Activated T-cell treated with anti-CD3 and anti-CD28 coated beads, Interleukin-2, amount 50 U/mL, for 4 hours (primary cell): ENCODE measurements at regions not wholly inside any gene's neighbourhood (a gene's known extent, or its start where the extent isn't known, plus 50 kb on each side); places are given as distances from the start of the nearest gene placed in this dataset.

Experiments used
- ATAC-seq, 2 donors: fragments of 200-7000 bp; cut with Tn5 transposase; one replicate each; pipeline ENCODE4 v1.10.0; 2021
- DNase-seq: peaks from one replicate; pipeline ENCODE4 v3.0.0-alpha.2; 2020
- H3K27me3 Mint-ChIP-seq: one replicate; pipeline ENCODE4 v1.8.0; 2021; ENCODE audit warnings: low read depth, mixed read lengths
- H3K36me3 Mint-ChIP-seq: one replicate; pipeline ENCODE4 v1.8.0; 2022; ENCODE audit warnings: mixed read lengths; ENCODE audit not compliant: insufficient read depth
- H3K4me1 Mint-ChIP-seq: one replicate; pipeline ENCODE4 v1.8.0; 2021; ENCODE audit warnings: low read depth, mixed read lengths
- H3K4me3 Mint-ChIP-seq: one replicate; pipeline ENCODE4 v1.8.0; 2021; ENCODE audit warnings: mild to moderate bottlenecking, moderate library complexity, mixed read lengths
- H3K9me3 Mint-ChIP-seq: one replicate; pipeline ENCODE4 v1.8.0; 2021; ENCODE audit warnings: mixed read lengths

DNA sequence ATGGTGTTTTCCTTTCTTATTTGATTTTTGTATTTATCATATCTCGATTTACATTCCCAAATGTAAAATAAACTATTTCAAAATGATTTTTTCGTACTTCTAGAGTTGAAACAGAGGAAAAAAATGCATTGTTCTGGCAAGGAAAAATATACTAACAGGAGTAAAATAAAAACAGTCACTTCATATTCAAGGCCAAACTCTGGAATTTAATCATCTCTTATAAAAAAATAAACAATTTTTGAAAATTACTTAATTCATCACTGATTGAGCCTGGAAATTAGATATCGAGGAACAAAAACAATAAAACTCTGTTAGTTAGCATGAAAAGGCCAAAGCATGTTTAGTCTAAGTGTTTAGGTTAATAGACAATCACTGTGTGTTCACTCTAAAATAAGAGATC is 61.1 kb upstream of the PALM2AKAP2 start:
- no peaks in the 10 kb centered on the region for H3K9me3 Mint-ChIP-seq
- no peak overlapping the region for H3K4me3 Mint-ChIP-seq
- no peaks in the 10 kb centered on the region for H3K4me1 Mint-ChIP-seq
- H3K27me3 Mint-ChIP-seq = peaks cover 7% of the 10 kb centered on the region
- DNase-seq (no peak), ATAC-seq (no peak)
- no peaks in the 10 kb centered on the region for H3K36me3 Mint-ChIP-seq

DNA sequence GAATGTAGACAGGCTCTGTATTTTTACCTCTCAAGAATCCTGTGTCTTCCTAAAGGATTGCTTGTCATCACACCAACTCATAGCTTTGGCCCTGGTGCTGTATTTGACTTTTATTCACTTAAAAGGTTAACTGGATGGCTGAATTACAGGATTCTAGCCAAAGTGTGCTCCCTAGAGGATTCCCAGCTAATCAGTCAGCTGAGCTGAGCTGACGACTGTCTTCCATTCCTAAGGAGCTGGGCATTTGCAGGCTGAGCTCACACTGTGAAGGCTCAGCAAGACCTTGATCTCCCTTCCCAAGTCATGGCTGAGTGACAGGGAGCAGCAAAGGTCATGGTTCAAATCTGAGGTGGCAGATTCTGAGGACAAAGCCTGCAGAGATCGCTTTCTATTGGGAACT is 59.0 kb upstream of the PALM2AKAP2 start:
- Mint-ChIP-seq H3K4me3 (no peak overlapping the region), H3K9me3 (peaks cover 4% of the 10 kb centered on the region), H3K4me1 (no peaks in the 10 kb centered on the region), H3K27me3 (peaks cover 7% of the 10 kb centered on the region), H3K36me3 (no peaks in the 10 kb centered on the region)
- ATAC-seq (no peak), DNase-seq (no peak)

DNA sequence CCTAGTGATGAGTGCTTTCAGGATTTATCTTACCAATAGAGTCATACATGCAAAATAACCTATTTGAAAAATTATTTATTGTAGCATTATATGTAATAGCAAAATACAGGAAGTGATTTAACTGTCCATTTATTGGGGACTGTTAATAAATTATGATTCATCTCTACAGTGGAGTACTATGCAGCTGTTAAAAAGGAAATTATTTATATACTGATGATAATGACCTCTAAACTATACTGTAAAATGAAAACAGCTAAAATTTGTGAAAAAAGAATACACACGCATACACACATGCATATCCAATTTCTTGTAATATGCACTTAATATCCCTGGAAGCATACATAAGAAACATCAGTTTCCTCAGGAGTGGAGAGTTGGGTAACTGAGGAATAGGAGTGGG is 58.0 kb upstream of the PALM2AKAP2 start:
- Mint-ChIP-seq H3K4me3 (no peak overlapping the region), H3K27me3 (peaks cover 7% of the 10 kb centered on the region), H3K9me3 (peaks cover 4% of the 10 kb centered on the region), H3K4me1 (no peaks in the 10 kb centered on the region), H3K36me3 (no peaks in the 10 kb centered on the region)
- no peak for ATAC-seq
- no peak for DNase-seq

DNA sequence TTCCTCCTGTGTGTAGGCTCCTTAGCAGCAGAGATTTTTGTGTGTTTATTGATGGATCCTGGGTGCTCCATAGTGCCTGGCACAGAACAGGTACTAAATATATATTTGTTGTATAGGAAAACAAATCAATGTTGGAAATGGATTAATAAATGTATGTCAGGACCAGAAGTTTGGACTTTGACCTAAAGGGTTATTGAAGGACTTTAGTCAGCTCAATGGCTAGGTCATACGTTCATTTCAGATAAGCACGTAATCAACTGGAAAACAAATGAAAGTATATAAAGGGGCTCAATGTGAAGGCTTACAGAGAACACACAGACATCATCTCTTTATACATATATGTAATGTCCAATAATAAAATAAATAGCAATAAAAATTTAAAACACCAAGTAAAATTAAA is 56.2 kb upstream of the PALM2AKAP2 start:
- Mint-ChIP-seq H3K4me3 (no peak overlapping the region), H3K27me3 (peaks cover 7% of the 10 kb centered on the region), H3K4me1 (no peaks in the 10 kb centered on the region), H3K36me3 (no peaks in the 10 kb centered on the region), H3K9me3 (peaks cover 4% of the 10 kb centered on the region)
- ATAC-seq (no peak), DNase-seq (no peak)

DNA sequence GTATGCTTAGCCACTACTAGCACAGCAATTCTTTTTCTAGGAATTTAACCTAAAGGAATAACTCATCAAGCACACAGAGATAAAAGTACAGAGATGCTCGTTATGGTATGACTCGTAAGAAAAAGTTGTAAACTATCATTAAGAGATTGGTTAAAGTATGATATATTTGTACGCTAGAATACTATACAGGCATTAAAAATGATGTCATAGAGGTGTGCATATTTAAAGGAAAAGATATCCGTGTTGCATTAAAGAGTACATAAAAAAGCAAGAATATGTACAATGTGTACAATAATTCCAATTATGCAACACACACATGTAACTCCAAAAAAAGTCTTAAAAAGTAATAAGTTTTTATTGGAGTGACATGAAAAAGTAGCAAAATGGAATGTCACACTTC is 54.5 kb upstream of the PALM2AKAP2 start:
- H3K9me3 Mint-ChIP-seq = peaks cover 4% of the 10 kb centered on the region
- H3K4me1 Mint-ChIP-seq = no peaks in the 10 kb centered on the region
- ATAC-seq (no peak), DNase-seq (no peak)
- peaks cover 7% of the 10 kb centered on the region for H3K27me3 Mint-ChIP-seq
- no peaks in the 10 kb centered on the region for H3K36me3 Mint-ChIP-seq
- no peak overlapping the region for H3K4me3 Mint-ChIP-seq

DNA sequence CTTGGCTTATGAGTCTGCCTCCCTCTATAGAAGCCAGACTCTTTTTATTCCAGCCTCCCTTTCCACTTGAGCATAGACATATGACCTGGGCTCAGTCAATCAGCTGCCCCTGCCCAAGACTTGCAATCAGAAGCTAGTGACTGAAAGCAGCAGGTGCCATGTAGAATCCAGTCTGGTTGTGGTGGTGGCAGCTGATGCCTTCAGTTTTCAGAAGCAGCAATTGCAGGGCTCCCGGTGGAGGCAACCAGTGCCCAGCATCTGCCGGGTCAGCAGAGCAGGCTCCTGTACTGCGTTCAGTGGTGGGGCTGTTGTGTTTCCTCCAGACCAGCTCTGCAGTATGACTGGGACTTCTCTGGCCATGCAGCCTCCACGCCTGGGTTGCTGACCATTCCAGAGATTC is 53.9 kb upstream of the PALM2AKAP2 start:
- H3K27me3 Mint-ChIP-seq = peaks cover 7% of the 10 kb centered on the region
- no peaks in the 10 kb centered on the region for H3K4me1 Mint-ChIP-seq
- H3K36me3 Mint-ChIP-seq = no peaks in the 10 kb centered on the region
- no peak for ATAC-seq
- H3K9me3 Mint-ChIP-seq = peaks cover 4% of the 10 kb centered on the region
- no peak overlapping the region for H3K4me3 Mint-ChIP-seq
- DNase-seq = no peak

DNA sequence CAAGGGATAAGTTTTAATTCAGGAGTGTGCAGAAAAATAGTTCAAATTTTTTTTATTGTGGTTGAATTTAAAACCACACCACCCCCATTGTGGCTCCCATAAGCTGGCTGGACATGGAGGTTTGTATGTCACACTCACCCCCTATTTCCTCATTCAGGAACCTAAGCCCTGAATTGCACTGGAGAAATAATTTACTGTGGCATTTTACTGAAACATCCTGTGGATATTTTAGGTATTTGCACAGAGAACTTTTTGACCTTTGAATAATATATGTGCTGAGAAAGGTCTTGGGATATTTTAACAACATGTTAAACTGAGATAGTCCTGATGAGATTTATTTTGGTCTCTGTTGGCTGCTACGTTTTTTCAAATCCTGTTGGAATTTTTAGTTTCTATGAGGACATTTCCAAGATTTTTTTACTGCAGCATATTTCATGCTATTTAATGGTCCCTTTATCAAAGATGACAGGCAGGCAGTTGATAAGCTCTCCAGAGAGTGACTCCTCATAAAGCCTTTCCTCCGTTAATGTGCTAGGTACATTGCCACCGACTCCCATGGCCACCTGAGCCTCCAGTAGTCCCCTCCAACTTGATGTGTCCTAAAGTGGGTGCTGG is 51.2 kb upstream of the PALM2AKAP2 start:
- no peak for ATAC-seq
- no peak overlapping the region for H3K4me3 Mint-ChIP-seq

DNA sequence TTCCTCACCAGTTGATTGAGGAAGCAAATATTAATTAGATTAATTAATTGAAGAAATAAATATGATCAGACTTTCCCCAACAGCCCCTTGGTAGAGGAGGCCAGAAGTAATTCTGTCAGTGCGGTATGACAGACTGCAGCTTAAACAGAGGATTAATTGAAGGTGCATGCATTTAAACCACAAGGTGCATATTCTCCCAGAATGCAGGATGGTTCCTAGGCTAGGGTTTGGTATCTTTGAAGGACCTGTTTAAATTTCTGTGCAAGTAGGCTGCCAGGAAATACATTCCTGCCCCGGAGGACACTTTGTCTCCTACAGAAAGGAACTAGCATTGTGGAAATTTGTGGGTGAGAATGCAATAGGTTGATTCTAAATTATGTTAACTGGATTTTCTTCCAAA is 50.5 kb upstream of the PALM2AKAP2 start:
- Mint-ChIP-seq H3K36me3 (no peaks in the 10 kb centered on the region), H3K4me3 (no peak overlapping the region), H3K4me1 (no peaks in the 10 kb centered on the region), H3K27me3 (peaks cover 3% of the 10 kb centered on the region), H3K9me3 (peaks cover 4% of the 10 kb centered on the region)
- no peak for DNase-seq
- no peak for ATAC-seq

More for the DNA sequence above, 51.2 kb upstream of the PALM2AKAP2 start:
- Mint-ChIP-seq H3K27me3 (peaks cover 3% of the 10 kb centered on the region), H3K9me3 (peaks cover 4% of the 10 kb centered on the region), H3K36me3 (no peaks in the 10 kb centered on the region), H3K4me1 (no peaks in the 10 kb centered on the region)
- DNase-seq = no peak
